ENCODE measurements at regions not wholly inside any gene's neighbourhood (a gene's known extent, or its start where the extent isn't known, plus 50 kb on each side); places are given as distances from the start of the nearest gene placed in this dataset.

DNA sequence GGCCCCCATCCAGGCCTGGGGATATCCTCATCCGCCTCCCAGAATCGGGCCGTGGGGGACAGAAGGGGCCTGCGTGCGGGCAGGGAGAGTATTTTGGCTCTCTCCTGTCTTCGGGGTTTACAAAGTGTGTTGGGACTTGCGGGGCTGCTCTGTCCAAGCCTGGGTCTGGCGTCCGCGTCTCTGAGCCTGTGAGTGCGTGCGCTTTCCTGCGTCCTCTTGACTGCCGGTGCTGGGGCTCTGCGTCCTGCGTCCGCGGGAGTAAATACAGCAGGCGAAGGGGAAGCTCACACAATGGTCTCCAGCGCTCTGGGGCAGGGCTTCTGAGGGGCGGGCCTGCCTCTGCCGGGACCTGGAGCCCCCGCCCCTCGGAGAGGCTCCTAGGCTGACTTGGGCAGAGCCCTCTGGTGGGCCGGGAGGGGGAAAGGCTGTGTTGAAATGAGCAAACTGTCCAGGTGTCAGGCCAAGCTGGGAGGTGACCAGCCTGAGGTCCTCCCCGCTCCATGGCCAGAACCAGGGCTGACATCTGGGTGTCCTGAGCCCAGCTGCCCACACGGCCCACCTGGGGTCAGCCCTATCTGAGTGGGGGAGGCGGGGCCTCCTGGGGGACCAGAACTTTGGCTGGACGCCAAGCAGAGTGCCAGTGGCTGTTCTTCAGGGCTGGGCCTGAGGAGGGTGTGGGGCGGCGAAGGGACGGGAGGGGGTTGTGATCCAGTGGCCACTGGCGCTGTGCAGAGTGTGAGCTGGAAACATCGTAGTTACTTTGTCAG is 233.6 kb downstream of the SEC14L1 start:
- TF ChIP-seq, protein P1, sequence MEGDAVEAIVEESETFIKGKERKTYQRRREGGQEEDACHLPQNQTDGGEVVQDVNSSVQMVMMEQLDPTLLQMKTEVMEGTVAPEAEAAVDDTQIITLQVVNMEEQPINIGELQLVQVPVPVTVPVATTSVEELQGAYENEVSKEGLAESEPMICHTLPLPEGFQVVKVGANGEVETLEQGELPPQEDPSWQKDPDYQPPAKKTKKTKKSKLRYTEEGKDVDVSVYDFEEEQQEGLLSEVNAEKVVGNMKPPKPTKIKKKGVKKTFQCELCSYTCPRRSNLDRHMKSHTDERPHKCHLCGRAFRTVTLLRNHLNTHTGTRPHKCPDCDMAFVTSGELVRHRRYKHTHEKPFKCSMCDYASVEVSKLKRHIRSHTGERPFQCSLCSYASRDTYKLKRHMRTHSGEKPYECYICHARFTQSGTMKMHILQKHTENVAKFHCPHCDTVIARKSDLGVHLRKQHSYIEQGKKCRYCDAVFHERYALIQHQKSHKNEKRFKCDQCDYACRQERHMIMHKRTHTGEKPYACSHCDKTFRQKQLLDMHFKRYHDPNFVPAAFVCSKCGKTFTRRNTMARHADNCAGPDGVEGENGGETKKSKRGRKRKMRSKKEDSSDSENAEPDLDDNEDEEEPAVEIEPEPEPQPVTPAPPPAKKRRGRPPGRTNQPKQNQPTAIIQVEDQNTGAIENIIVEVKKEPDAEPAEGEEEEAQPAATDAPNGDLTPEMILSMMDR (IDR thresholded peaks at IDR 0.05): peak in 2 of 5 experiments; percentile 19 to 34
- TF ChIP-seq EP300 (IDR thresholded peaks at IDR 0.05; ENCODE audit: low read depth): no peak
- peak; percentile 80 for TF ChIP-seq POLR2A (IDR thresholded peaks at IDR 0.05)

All from transverse colon (tissue), 3 donors.